GM10248 (cell line): ENCODE measurements at regions not wholly inside any gene's neighbourhood (a gene's known extent, or its start where the extent isn't known, plus 50 kb on each side); places are given as distances from the start of the nearest gene placed in this dataset.
A peak's percentile ranks its signal among the peaks of the same experiment; 100 is the strongest.

Experiments used
- CTCF ChIA-PET: fragments of 300-600 bp; sonication (Branson Sonifier 250); formaldehyde crosslinking; extraction: SDS; loops from one replicate; lab custom pipeline; 2021; ENCODE audit warnings: antibody characterized with exemption; lab: Yijun Ruan, JAX
- POLR2A ChIA-PET: fragments of 350-650 bp; sonication (Branson Sonifier 250); formaldehyde crosslinking; extraction: SDS; loops from one replicate; lab custom pipeline; 2020; ENCODE audit warnings: antibody characterized with exemption; lab: Yijun Ruan, JAX
- DNase-seq: peaks from one replicate; pipeline ENCODE4 v3.0.0; 2012; ENCODE audit errors: extremely low spot score
- CTCF ChIP-seq: IDR thresholded peaks from 2 replicates; pipeline ENCODE4 v1.5.1; 2012; ENCODE audit warnings: mild to moderate bottlenecking, low read depth; ENCODE audit errors: extremely low read depth, missing control alignments, control extremely low read depth

GRCh38 chr20:24781418-24781980 lies 167.6 kb upstream of the CST7 start:
- DNase-seq = no peak
- peak; percentile 37 for TF ChIP-seq CTCF
- ChIA-PET CTCF (interaction anchor here (1.1 to 2.2 kb wide), 6 partner anchors 10 to 843 kb away, joined by 3 to 8 read pairs (median 4); no protein-coding TSS in a partner anchor), POLR2A (no interaction called here)

- DNase-seq = no peak
- CTCF ChIA-PET = interaction anchor here (2.1 kb wide), 1 partner anchor 844 kb away, joined by 8 read pairs; no protein-coding TSS in a partner anchor
- POLR2A ChIA-PET = no interaction called here
- no peak for TF ChIP-seq CTCF
These were observed 166.8 kb upstream of the CST7 start for GRCh38 chr20:24782301-24782700.

- TF ChIP-seq CTCF = no peak
- CTCF ChIA-PET = interaction anchor here (0.7 to 2.5 kb wide), 7 partner anchors 12 to 845 kb away, joined by 3 to 15 read pairs (median 4); no protein-coding TSS in a partner anchor
- no peak for DNase-seq
- POLR2A ChIA-PET = no interaction called here
These were observed 166.1 kb upstream of the CST7 start for GRCh38 chr20:24782801-24783630.

GRCh38 chr20:24783631-24784492 lies 165.2 kb upstream of the CST7 start:
- TF ChIP-seq CTCF = peak; percentile 7
- DNase-seq = no peak
- POLR2A ChIA-PET = no interaction called here
- CTCF ChIA-PET = interaction anchor here (0.7 to 2.5 kb wide), 8 partner anchors 10 to 147 kb away, joined by 3 to 15 read pairs (median 4); no protein-coding TSS in a partner anchor

GRCh38 chr20:24784607-24785006 lies 164.5 kb upstream of the CST7 start:
- TF ChIP-seq CTCF = no peak
- no peak for DNase-seq

More at GRCh38 chr20:24784607-24785006, 164.5 kb upstream of the CST7 start:
- POLR2A ChIA-PET = no interaction called here
- CTCF ChIA-PET = interaction anchor here (0.8 to 2.5 kb wide), 6 partner anchors 10 to 146 kb away, joined by 3 to 15 read pairs (median 4); no protein-coding TSS in a partner anchor
